ENCODE measurements at regions not wholly inside any gene's neighbourhood (a gene's known extent, or its start where the extent isn't known, plus 50 kb on each side); places are given as distances from the start of the nearest gene placed in this dataset.

GRCh38 chr14:25381498-25381897 is 331.6 kb upstream of the STXBP6 start:
- TF ChIP-seq CTCF (IDR thresholded peaks at IDR 0.05) (no peak), POLR2A (IDR thresholded peaks at IDR 0.05) (no peak), POLR2AphosphoS5 (IDR thresholded peaks at IDR 0.05) (no peak)
